Mesendoderm (in vitro differentiated cells): ENCODE measurements at regions not wholly inside any gene's neighbourhood (a gene's known extent, or its start where the extent isn't known, plus 50 kb on each side); places are given as distances from the start of the nearest gene placed in this dataset.

Experiments
- DNase-seq: peaks from one replicate; pipeline ENCODE4 v3.0.0; 2013
- H2AK5ac ChIP-seq: 2 replicates; pipeline ENCODE4 v1.6.1; 2013; ENCODE audit warnings: low read length, inconsistent platforms
- H2BK120ac ChIP-seq: 2 replicates; pipeline ENCODE4 v1.6.1; 2013; ENCODE audit warnings: low read depth, mild to moderate bottlenecking, low read length, moderate library complexity, mixed read lengths
- H2BK15ac ChIP-seq: replicated peaks from 2 replicates; pipeline ENCODE4 v1.6.1; 2013; ENCODE audit warnings: low read depth, mild to moderate bottlenecking, moderate library complexity
- H2BK5ac ChIP-seq: 2 replicates; pipeline ENCODE4 v1.6.1; 2013; ENCODE audit warnings: low read length, inconsistent platforms
- H3K18ac ChIP-seq: 2 replicates; pipeline ENCODE4 v1.6.1; 2013; ENCODE audit warnings: mild to moderate bottlenecking, low read length, mixed read lengths
- H3K23ac ChIP-seq: one replicate; pipeline ENCODE4 v1.6.1; 2013; ENCODE audit warnings: low read length
- H3K27ac ChIP-seq: 2 replicates; pipeline ENCODE4 v1.5.1; 2013; ENCODE audit warnings: low read depth, mild to moderate bottlenecking, inconsistent platforms, low read length, moderate library complexity
- H3K27me3 ChIP-seq: 2 replicates; pipeline ENCODE4 v1.6.1; 2013; ENCODE audit warnings: low read length, control low read depth, mild to moderate bottlenecking, inconsistent platforms; ENCODE audit not compliant: insufficient read depth, poor library complexity
- H3K36me3 ChIP-seq: 2 replicates; pipeline ENCODE4 v1.6.1; 2013; ENCODE audit warnings: low read length, inconsistent platforms; ENCODE audit not compliant: control insufficient read depth, insufficient read depth
- H3K4ac ChIP-seq: one replicate; pipeline ENCODE4 v1.6.1; 2013; ENCODE audit warnings: low read depth, mild to moderate bottlenecking, low read length, moderate library complexity
- H3K4me1 ChIP-seq: 2 replicates; pipeline ENCODE4 v1.6.1; 2013; ENCODE audit warnings: low read depth, low read length, inconsistent platforms; ENCODE audit not compliant: control insufficient read depth
- H3K4me2 ChIP-seq: 2 replicates; pipeline ENCODE4 v1.6.1; 2013; ENCODE audit warnings: low read length
- H3K4me3 ChIP-seq: 2 replicates; pipeline ENCODE4 v1.5.1; 2013; ENCODE audit warnings: mild to moderate bottlenecking, low read length
- H3K56ac ChIP-seq: one replicate; pipeline ENCODE4 v1.6.1; 2013; ENCODE audit warnings: low read length
- H3K79me1 ChIP-seq: 2 replicates; pipeline ENCODE4 v1.6.1; 2013; ENCODE audit warnings: low read length, inconsistent platforms
- H3K79me2 ChIP-seq: 2 replicates; pipeline ENCODE4 v1.6.1; 2013; ENCODE audit warnings: mild to moderate bottlenecking, low read length; ENCODE audit not compliant: control insufficient read depth, insufficient read depth
- H3K9ac ChIP-seq: 2 replicates; pipeline ENCODE4 v1.6.1; 2013; ENCODE audit warnings: low read length, inconsistent platforms
- H4K5ac ChIP-seq: one replicate; pipeline ENCODE4 v1.6.1; 2013; ENCODE audit warnings: low read length
- H4K8ac ChIP-seq: one replicate; pipeline ENCODE4 v1.6.1; 2013; ENCODE audit warnings: low read depth, mild to moderate bottlenecking, control low read depth, low read length, moderate library complexity
- WGBS: extraction: QIAGEN DNeasy Blood & Tissue Kit; methylation state at CpG from one replicate; pipeline ENCODE4 v1.1.7; 2013; ENCODE audit warnings: low lambda C conversion rate, missing lambda C conversion rate; ENCODE audit not compliant: insufficient coverage; ENCODE audit errors: extremely low coverage; 5-methylcytosine and 5-hydroxymethylcytosine counted together

DNA sequence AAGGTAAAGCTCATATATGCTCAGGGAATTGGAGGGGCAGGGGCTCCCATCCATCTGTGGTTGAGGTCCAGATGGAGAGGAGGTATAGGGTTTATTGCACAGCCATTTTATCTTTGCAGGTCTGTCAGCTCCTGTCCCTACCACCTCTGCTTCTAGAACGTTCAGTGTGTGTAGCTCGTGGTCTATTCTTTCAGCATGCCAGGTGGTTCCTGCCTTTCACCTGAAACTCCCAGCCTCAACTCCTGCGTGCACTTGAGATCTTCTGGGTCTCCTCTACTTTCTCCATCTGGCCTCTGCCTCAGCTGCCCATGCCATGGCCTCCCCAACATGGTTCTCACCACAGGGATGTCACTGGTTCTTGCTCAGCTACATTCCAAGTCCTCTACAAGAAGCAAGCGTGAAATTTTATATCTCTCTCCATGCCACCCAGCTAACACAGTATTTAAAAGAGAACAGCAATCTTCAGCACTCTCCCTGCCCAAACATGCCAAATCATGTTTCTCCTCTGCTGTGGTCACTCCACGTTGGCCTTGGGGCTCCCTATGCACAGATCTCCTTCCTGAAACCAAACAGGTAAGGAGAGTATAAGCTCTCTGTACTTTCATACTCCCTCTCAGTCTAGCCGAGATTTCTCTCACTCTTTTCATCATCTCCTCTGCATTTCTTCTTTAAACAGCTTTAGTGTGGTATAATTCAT is 157.8 kb upstream of the TRPC6 start:
- WGBS, result no CpG with 5 or more reads among the region's 6 CpGs
- Histone ChIP-seq H3K27ac (no peak overlapping the region), H3K79me1 (no peaks in the 10 kb centered on the region), H3K4me3 (no peak overlapping the region), H3K18ac (no peak overlapping the region), H2AK5ac (no peak overlapping the region), H3K9ac (no peak overlapping the region), H3K56ac (no peak overlapping the region), H3K27me3 (no peaks in the 10 kb centered on the region), H3K4me1 (peaks cover 2% of the 10 kb centered on the region), H3K23ac (no peak overlapping the region), H3K4ac (no peak overlapping the region), H2BK5ac (no peak overlapping the region), H2BK120ac (no peak overlapping the region), H4K5ac (no peak overlapping the region), H2BK15ac (no peak overlapping the region), H3K36me3 (no peaks in the 10 kb centered on the region), H3K79me2 (no peaks in the 10 kb centered on the region), H4K8ac (no peak overlapping the region), H3K4me2 (no peak overlapping the region)
- DNase-seq, result no peak

- no peak for DNase-seq
- H2BK120ac ChIP-seq, result no peak overlapping the region
Observed at GRCh38 chr11:101741061-101741460, 157.3 kb upstream of the TRPC6 start.

GRCh38 chr11:101738452-101738851 is 154.6 kb upstream of the TRPC6 start:
- H3K4ac ChIP-seq, result no peak overlapping the region
- no peaks in the 10 kb centered on the region for H3K79me2 ChIP-seq
- no peak overlapping the region for H3K4me2 ChIP-seq
- peak; percentile 74 for DNase-seq
- no peak overlapping the region for H4K5ac ChIP-seq
- no peak overlapping the region for H3K27ac ChIP-seq
- H3K18ac ChIP-seq, result no peak overlapping the region
- no CpG with 5 or more reads among the region's 1 CpG for WGBS
- no peaks in the 10 kb centered on the region for H3K27me3 ChIP-seq
- H2BK5ac ChIP-seq, result no peak overlapping the region
- no peaks in the 10 kb centered on the region for H3K36me3 ChIP-seq
- no peak overlapping the region for H3K56ac ChIP-seq
- no peak overlapping the region for H4K8ac ChIP-seq
- H3K9ac ChIP-seq, result no peak overlapping the region
- H3K79me1 ChIP-seq, result no peaks in the 10 kb centered on the region
- H2BK15ac ChIP-seq, result no peak overlapping the region
- H2AK5ac ChIP-seq, result no peak overlapping the region
- peaks cover 2% of the 10 kb centered on the region for H3K4me1 ChIP-seq
- no peak overlapping the region for H2BK120ac ChIP-seq
- H3K23ac ChIP-seq, result no peak overlapping the region
- no peak overlapping the region for H3K4me3 ChIP-seq

More at GRCh38 chr11:101741061-101741460, 157.3 kb upstream of the TRPC6 start:
- Histone ChIP-seq H3K4me1 (peaks cover 2% of the 10 kb centered on the region), H3K79me1 (no peaks in the 10 kb centered on the region), H4K5ac (no peak overlapping the region), H3K4ac (no peak overlapping the region), H3K9ac (no peak overlapping the region), H3K27me3 (no peaks in the 10 kb centered on the region), H3K27ac (no peak overlapping the region), H2AK5ac (no peak overlapping the region), H3K18ac (no peak overlapping the region), H4K8ac (no peak overlapping the region), H3K56ac (no peak overlapping the region), H3K23ac (no peak overlapping the region), H2BK15ac (no peak overlapping the region), H3K36me3 (no peaks in the 10 kb centered on the region), H3K4me3 (no peak overlapping the region), H2BK5ac (no peak overlapping the region), H3K4me2 (no peak overlapping the region), H3K79me2 (no peaks in the 10 kb centered on the region)
- WGBS, result no CpG with 5 or more reads among the region's 1 CpG

DNA sequence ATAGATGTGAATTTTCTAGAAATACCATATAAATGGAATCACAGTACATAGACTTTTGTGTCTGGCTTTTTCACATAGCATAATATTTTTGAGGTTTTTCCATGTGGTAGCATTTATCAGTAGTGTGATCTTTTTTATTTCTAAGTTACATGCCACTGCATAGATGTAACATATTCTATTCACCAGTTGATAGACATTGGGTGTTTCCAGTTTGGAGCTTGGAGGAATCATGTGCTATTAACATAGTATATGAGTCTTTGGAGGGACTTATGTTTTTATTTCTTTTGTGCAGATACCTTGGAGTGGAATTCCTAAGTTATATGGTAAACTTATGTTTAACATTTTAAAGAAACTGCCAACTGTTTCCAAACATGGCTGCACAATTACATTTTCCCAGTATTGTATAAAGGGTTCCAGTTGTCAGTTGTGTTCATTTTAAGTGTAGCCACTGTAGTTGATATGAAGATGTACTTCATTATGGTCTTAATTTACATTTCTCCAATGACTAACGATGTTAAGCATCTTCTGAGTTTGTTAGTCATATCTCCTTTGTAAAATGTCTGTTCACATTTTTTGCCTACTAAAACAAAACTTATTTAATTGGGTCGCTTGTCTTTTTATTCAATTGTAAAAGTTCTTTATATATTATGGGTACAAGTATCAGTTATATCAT is 145.7 kb upstream of the TRPC6 start:
- no peak overlapping the region for H3K4ac ChIP-seq
- no peaks in the 10 kb centered on the region for H3K79me2 ChIP-seq
- no peaks in the 10 kb centered on the region for H3K36me3 ChIP-seq
- H3K56ac ChIP-seq, result no peak overlapping the region
- no peaks in the 10 kb centered on the region for H3K79me1 ChIP-seq
- DNase-seq, result no peak
- no peak overlapping the region for H4K8ac ChIP-seq
- no peak overlapping the region for H2BK120ac ChIP-seq
- H3K4me1 ChIP-seq, result no peaks in the 10 kb centered on the region
- H3K27me3 ChIP-seq, result no peaks in the 10 kb centered on the region
- H3K4me3 ChIP-seq, result no peak overlapping the region
- no peak overlapping the region for H3K27ac ChIP-seq
- H2BK15ac ChIP-seq, result no peak overlapping the region
- no peak overlapping the region for H3K4me2 ChIP-seq
- H4K5ac ChIP-seq, result no peak overlapping the region
- H3K18ac ChIP-seq, result no peak overlapping the region
- H2AK5ac ChIP-seq, result no peak overlapping the region
- no peak overlapping the region for H2BK5ac ChIP-seq
- H3K9ac ChIP-seq, result no peak overlapping the region
- H3K23ac ChIP-seq, result no peak overlapping the region
- no CpG with 5 or more reads among the region's 2 CpGs for WGBS

GRCh38 chr11:101727451-101727850 is 143.6 kb upstream of the TRPC6 start:
- Histone ChIP-seq H2BK5ac (no peak overlapping the region), H3K79me1 (no peaks in the 10 kb centered on the region), H3K27ac (no peak overlapping the region), H3K4me2 (no peak overlapping the region), H3K36me3 (no peaks in the 10 kb centered on the region), H3K18ac (no peak overlapping the region), H3K27me3 (no peaks in the 10 kb centered on the region), H4K8ac (no peak overlapping the region), H3K23ac (no peak overlapping the region), H2AK5ac (no peak overlapping the region), H3K79me2 (no peaks in the 10 kb centered on the region), H3K4me1 (no peaks in the 10 kb centered on the region), H2BK120ac (no peak overlapping the region), H4K5ac (no peak overlapping the region), H3K4ac (no peak overlapping the region), H2BK15ac (no peak overlapping the region), H3K56ac (no peak overlapping the region), H3K4me3 (no peak overlapping the region), H3K9ac (no peak overlapping the region)
- no CpG with 5 or more reads among the region's 3 CpGs for WGBS
- no peak for DNase-seq
